Stomach (tissue), 8 donors: ENCODE measurements at regions not wholly inside any gene's neighbourhood (a gene's known extent, or its start where the extent isn't known, plus 50 kb on each side); places are given as distances from the start of the nearest gene placed in this dataset.

Experiments used
- DNase-seq, 2 donors: peaks; one replicate each; pipeline versions ENCODE4 v3.0.0 to v3.0.0-alpha.2; 2013 to 2019
- H3K27ac ChIP-seq, 5 donors: fragments of 200-600 bp in 4 of 5; sonication (generic) in 4 of 5; one replicate each; pipeline ENCODE4 v1.5.1; 2013 to 2019; ENCODE audit warnings: mild to moderate bottlenecking in 1 of 5, moderate library complexity in 1 of 5
- H3K27me3 ChIP-seq, 3 donors: fragments of 200-600 bp; sonication (generic); one replicate each; pipeline ENCODE4 v1.5.1; 2017 to 2019; ENCODE audit warnings: mixed run types in 1 of 3
- H3K36me3 ChIP-seq, 4 donors: fragments of 200-600 bp; sonication (generic); 1 replicate in 3 of 4; 2 replicates in 1 of 4; pipeline ENCODE4 v1.5.1; 2016 to 2019
- H3K4me1 ChIP-seq, 4 donors: fragments of 200-600 bp; sonication (generic); one replicate each; pipeline ENCODE4 v1.5.1; 2016 to 2019
- H3K4me3 ChIP-seq, 4 donors: fragments of 200-600 bp; sonication (generic) in 3 of 4; one replicate each; pipeline ENCODE4 v1.5.1; 2016 to 2019; ENCODE audit warnings: mild to moderate bottlenecking in 1 of 4
- H3K9me3 ChIP-seq, 4 donors: fragments of 200-600 bp; sonication (generic); one replicate each; pipeline ENCODE4 v1.5.1; 2016 to 2019
- CTCF ChIP-seq, 7 experiments: fragments of 450-650 bp in 4 of 7; fragments of 200-600 bp in 3 of 7; sonication (generic) in 3 of 7; IDR thresholded peaks; one replicate each; pipeline ENCODE4 v1.5.1; 2016 to 2019; ENCODE audit warnings: antibody characterized with exemption in 7 of 7, control low read depth in 2 of 7, mild to moderate bottlenecking in 1 of 7
- EP300 ChIP-seq: sonication (generic); formaldehyde crosslinking; IDR thresholded peaks from one replicate; pipeline ENCODE4 v1.6.1; 2017; ENCODE audit warnings: antibody characterized with exemption
- POLR2A ChIP-seq, 4 donors: fragments of 450-650 bp; IDR thresholded peaks; one replicate each; pipeline ENCODE4 v1.6.1; 2016; ENCODE audit warnings: antibody characterized with exemption in 4 of 4, control low read depth in 2 of 4, mild to moderate bottlenecking in 1 of 4, moderate library complexity in 1 of 4
- POLR2AphosphoS5 ChIP-seq, 3 donors: sonication (generic); formaldehyde crosslinking; IDR thresholded peaks; one replicate each; pipeline ENCODE4 v1.6.1; 2016; ENCODE audit warnings: antibody characterized with exemption in 3 of 3
- WGBS, 5 donors: extraction: QIAGEN DNeasy Blood & Tissue Kit in 3 of 5; methylation state at CpG; one replicate each; pipeline versions ENCODE4 v1.1.5 to v1.1.7; 2013 to 2018; 5-methylcytosine and 5-hydroxymethylcytosine counted together
- intact Hi-C: fragments of 100-400 bp; cut with DNase I; formaldehyde crosslinking; loops from one replicate; pipeline ENCODE4 v1.15.1; 2023; ENCODE audit warnings: low total_unique reads
- donor health status: healthy with polysubstance abuse.
- donor health status: Bipolar disorder and iron deficiency.
- donor health status: healthy.

- DNase-seq: no peak
- intact Hi-C loops: no loop called here
- no peak overlapping the region for H3K27ac ChIP-seq
- no peaks in the 10 kb centered on the region for H3K36me3 ChIP-seq
- TF ChIP-seq EP300: no peak
- no peak for TF ChIP-seq POLR2AphosphoS5 (IDR thresholded peaks at IDR 0.05)
- TF ChIP-seq CTCF (IDR thresholded peaks at IDR 0.05): no peak
- no peak for TF ChIP-seq POLR2A (IDR thresholded peaks at IDR 0.05)
- H3K4me3 ChIP-seq: no peak overlapping the region
- H3K27me3 ChIP-seq: no peaks in the 10 kb centered on the region
- H3K4me1 ChIP-seq: no peaks in the 10 kb centered on the region
- peaks cover 0 to 10% (median 4%) of the 10 kb centered on the region in 4 donors for H3K9me3 ChIP-seq
These were observed 70.1 kb downstream of the ZNF330 start for GRCh38 chr4:141290771-141291170.

GRCh38 chr4:141294306-141294705 is 73.6 kb downstream of the ZNF330 start:
- TF ChIP-seq EP300: no peak
- no peak for TF ChIP-seq POLR2AphosphoS5 (IDR thresholded peaks at IDR 0.05)
- no peak for TF ChIP-seq POLR2A (IDR thresholded peaks at IDR 0.05)
- TF ChIP-seq CTCF (IDR thresholded peaks at IDR 0.05): no peak
- H3K9me3 ChIP-seq: peaks cover 0 to 10% (median 4%) of the 10 kb centered on the region in 4 donors
- WGBS, 5 donors: 76 to 87% (median 81%) methylated on average over 2 of the region's 2 CpGs
- intact Hi-C loops: no loop called here
- H3K4me1 ChIP-seq: no peaks in the 10 kb centered on the region
- no peaks in the 10 kb centered on the region for H3K27me3 ChIP-seq
- DNase-seq: no peak
- no peak overlapping the region for H3K4me3 ChIP-seq
- no peak overlapping the region for H3K27ac ChIP-seq
- no peaks in the 10 kb centered on the region for H3K36me3 ChIP-seq

GRCh38 chr4:141301216-141301615 is 80.5 kb downstream of the ZNF330 start:
- no peaks in the 10 kb centered on the region for H3K27me3 ChIP-seq
- no peak for DNase-seq
- no peaks in the 10 kb centered on the region for H3K36me3 ChIP-seq
- TF ChIP-seq POLR2A (IDR thresholded peaks at IDR 0.05) (no peak), POLR2AphosphoS5 (IDR thresholded peaks at IDR 0.05) (no peak), EP300 (no peak), CTCF (IDR thresholded peaks at IDR 0.05) (no peak)
- intact Hi-C loops: no loop called here
- WGBS, 5 donors: 74 to 93% (median 84%) methylated on average over 2 of the region's 2 CpGs
- H3K4me3 ChIP-seq: no peak overlapping the region
- H3K4me1 ChIP-seq: no peaks in the 10 kb centered on the region
- no peaks in the 10 kb centered on the region for H3K9me3 ChIP-seq
- no peak overlapping the region for H3K27ac ChIP-seq

- 78 to 89% (median 87%) methylated on average over 1 of the region's 1 CpG for WGBS, 5 donors
- intact Hi-C loops: no loop called here
These were observed 82.2 kb downstream of the ZNF330 start for GRCh38 chr4:141302924-141303323.

More at GRCh38 chr4:141302924-141303323, 82.2 kb downstream of the ZNF330 start:
- H3K4me3 ChIP-seq: no peak overlapping the region
- no peaks in the 10 kb centered on the region for H3K9me3 ChIP-seq
- H3K27ac ChIP-seq: no peak overlapping the region
- DNase-seq: no peak
- no peak for TF ChIP-seq CTCF (IDR thresholded peaks at IDR 0.05)
- TF ChIP-seq POLR2A (IDR thresholded peaks at IDR 0.05): no peak
- no peak for TF ChIP-seq POLR2AphosphoS5 (IDR thresholded peaks at IDR 0.05)
- no peak for TF ChIP-seq EP300
- H3K27me3 ChIP-seq: no peaks in the 10 kb centered on the region
- H3K36me3 ChIP-seq: no peaks in the 10 kb centered on the region
- peaks cover 0 to 4% (median 0%) of the 10 kb centered on the region in 4 donors for H3K4me1 ChIP-seq
